NB4 (cell line): ENCODE measurements at regions not wholly inside any gene's neighbourhood (a gene's known extent, or its start where the extent isn't known, plus 50 kb on each side); places are given as distances from the start of the nearest gene placed in this dataset.

Experiments
- DNase-seq: peaks from one replicate; pipeline ENCODE4 v3.0.0; 2010; ENCODE audit warnings: low read depth
- H3K4me3 ChIP-seq: one replicate; pipeline ENCODE4 v1.5.1; 2011; ENCODE audit warnings: mild to moderate bottlenecking, low read depth, low read length, moderate library complexity
- MAX ChIP-seq: IDR thresholded peaks from 2 replicates; pipeline ENCODE4 v1.6.1; 2011; ENCODE audit warnings: low read depth, low read length
- MYC ChIP-seq: IDR thresholded peaks from 2 replicates; pipeline ENCODE4 v1.6.1; 2011; ENCODE audit warnings: low read depth, low read length
- POLR2A ChIP-seq: IDR thresholded peaks from 2 replicates; pipeline ENCODE4 v1.6.1; 2011; ENCODE audit warnings: mild to moderate bottlenecking; ENCODE audit not compliant: insufficient read length; ENCODE audit errors: extremely low read depth
- TF ChIP-seq, protein P1 (sequence below): IDR thresholded peaks from one replicate; pipeline ENCODE4 v1.5.1; 2012; ENCODE audit warnings: low read depth, low read length

DNA sequence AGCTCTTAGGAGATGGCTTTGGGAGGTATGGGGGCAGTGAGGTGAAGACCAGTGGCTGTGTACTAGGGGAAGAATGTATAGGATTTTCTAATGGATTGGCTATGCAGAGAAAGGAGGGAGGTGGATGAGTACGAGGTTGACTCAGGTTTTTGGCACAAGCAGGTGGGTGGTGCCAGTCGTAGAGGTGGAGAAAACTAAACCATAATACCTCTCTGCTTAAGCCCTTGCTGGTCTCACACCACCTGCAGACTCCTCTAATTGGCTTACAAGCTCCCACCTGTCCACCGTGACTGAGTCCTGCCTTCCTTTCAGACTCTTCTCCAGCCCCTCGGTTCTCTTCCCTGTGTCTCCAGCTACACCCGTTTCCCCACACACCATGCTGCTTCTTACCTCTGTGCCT is 521.7 kb upstream of the CLINT1 start:
- no peak for DNase-seq
- TF ChIP-seq POLR2A (no peak), MYC (no peak), MAX (no peak)
- TF ChIP-seq, protein P1, sequence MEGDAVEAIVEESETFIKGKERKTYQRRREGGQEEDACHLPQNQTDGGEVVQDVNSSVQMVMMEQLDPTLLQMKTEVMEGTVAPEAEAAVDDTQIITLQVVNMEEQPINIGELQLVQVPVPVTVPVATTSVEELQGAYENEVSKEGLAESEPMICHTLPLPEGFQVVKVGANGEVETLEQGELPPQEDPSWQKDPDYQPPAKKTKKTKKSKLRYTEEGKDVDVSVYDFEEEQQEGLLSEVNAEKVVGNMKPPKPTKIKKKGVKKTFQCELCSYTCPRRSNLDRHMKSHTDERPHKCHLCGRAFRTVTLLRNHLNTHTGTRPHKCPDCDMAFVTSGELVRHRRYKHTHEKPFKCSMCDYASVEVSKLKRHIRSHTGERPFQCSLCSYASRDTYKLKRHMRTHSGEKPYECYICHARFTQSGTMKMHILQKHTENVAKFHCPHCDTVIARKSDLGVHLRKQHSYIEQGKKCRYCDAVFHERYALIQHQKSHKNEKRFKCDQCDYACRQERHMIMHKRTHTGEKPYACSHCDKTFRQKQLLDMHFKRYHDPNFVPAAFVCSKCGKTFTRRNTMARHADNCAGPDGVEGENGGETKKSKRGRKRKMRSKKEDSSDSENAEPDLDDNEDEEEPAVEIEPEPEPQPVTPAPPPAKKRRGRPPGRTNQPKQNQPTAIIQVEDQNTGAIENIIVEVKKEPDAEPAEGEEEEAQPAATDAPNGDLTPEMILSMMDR: no peak
- no peak overlapping the region for H3K4me3 ChIP-seq

DNA sequence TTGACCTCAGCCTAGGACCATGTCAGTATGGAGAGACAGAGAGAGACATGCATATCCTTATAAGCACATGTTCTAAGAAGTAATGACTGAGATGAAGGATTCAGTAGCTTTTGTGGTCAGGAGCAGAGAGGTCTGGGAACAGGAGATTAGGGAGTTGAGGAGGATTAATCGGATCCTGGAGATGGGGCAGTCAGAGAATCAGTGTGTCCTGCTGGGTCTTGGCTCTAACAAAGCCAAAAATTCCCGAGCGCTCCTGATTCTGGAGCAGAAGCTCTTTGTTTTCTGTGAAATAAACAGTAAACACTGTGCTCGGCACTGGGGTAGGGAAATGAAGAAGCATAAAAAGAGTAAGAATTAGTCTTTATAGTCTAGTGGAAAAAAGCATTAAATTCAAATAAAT is 520.0 kb upstream of the CLINT1 start:
- TF ChIP-seq, protein P1: no peak
- no peak for TF ChIP-seq MAX
- TF ChIP-seq MYC: no peak
- no peak for TF ChIP-seq POLR2A
- H3K4me3 ChIP-seq: no peak overlapping the region
- no peak for DNase-seq

- no peak overlapping the region for H3K4me3 ChIP-seq
- no peak for DNase-seq
- no peak for TF ChIP-seq MAX
- TF ChIP-seq, protein P1: no peak
- no peak for TF ChIP-seq POLR2A
- no peak for TF ChIP-seq MYC
Observed at GRCh38 chr5:158376679-158377078, 517.7 kb upstream of the CLINT1 start.

DNA sequence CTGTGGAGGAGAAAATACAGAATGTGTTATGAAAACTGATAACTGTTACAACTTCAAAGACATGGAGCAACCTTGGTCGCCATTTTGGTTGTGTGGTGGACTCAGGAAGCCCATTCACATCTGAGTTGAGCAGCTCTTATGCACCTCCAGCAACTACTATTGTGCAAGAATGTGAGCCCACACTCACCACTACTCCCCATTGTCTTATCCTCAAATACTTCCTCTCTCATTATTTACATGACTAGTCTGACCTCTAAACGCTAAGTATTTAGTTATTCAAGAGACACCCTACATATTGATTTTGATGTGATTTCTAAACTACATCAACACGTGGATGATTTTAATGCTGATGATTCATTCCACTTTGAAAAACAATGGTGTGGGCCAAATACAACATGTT is 516.6 kb upstream of the CLINT1 start:
- DNase-seq: peak; percentile 90
- H3K4me3 ChIP-seq: no peak overlapping the region
- peak; percentile 44; the same call in 1 of the 2 replicates for TF ChIP-seq MYC
- TF ChIP-seq, protein P1: no peak
- TF ChIP-seq MAX: no peak
- no peak for TF ChIP-seq POLR2A

GRCh38 chr5:158373608-158374395 is 514.9 kb upstream of the CLINT1 start:
- no peak for TF ChIP-seq MYC
- no peak for TF ChIP-seq MAX
- no peak for TF ChIP-seq POLR2A
- TF ChIP-seq, protein P1: no peak
- H3K4me3 ChIP-seq: no peak overlapping the region
- peak; percentile 52 for DNase-seq
